NCI-H1092 treated with DMSO at 0.1 percent for 48 hours (cell line): ENCODE measurements at regions not wholly inside any gene's neighbourhood (a gene's known extent, or its start where the extent isn't known, plus 50 kb on each side); places are given as distances from the start of the nearest gene placed in this dataset.

Experiments used
- DNase-seq: peaks from one replicate; lab custom pipeline; 2025; lab: John Stamatoyannopoulos, UW

DNA sequence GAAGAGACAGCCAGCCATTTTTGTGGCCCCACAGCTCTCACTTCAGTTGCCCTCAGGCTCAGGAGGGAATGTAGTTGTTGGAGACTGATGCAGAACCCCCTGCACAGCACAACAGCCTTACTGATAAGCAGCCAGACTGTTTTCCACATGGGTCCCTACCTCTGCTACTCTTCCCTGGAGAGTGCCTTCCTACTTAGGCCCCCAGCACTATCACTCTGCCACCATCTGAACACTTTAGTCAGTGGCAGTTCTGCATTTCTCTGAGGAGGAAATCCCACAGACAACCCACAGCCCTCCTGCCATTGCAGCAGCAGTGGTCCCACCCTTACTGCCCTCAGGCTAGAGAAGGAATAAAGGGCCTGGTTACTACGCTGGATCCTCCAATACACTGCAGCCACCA is 61.8 kb upstream of the PTPRD start:
- no peak for DNase-seq

DNA sequence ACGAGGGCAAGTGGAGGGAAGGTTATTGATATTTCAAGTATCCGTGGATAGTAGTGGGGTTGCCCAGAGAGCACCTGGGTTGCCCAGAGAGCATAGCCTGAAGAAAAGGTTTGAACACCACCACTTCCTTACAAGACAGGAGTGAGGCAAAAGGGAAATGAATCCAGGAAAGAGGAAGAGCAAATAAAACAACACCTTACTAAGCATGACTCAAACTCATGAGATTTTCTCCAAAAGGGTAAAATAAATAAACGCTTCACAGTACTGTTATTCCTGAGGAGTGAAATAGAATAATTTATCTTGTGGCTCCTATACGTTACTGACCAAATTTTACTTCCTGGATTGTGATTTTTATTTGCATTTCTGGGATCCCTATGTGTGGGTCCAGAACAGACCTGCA is 65.2 kb upstream of the PTPRD start:
- DNase-seq: no peak

DNA sequence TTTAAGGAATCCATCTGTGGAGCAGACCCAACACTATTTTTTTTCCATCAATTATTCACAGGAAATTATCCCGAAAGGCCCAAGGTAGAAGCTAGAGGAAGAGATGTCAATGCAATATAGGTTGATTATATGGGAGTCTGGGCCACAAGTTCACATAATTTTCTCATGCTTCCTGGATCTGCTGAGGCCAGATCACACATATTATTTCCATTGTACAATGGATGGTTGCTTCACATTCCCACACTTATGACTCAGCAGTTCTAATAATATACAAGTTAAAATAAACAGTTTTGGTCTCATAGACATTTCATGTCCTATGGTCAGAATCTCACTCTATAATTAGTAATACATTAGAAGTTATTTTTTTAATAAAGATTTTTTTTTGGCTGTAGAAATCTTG is 66.0 kb upstream of the PTPRD start:
- no peak for DNase-seq

DNA sequence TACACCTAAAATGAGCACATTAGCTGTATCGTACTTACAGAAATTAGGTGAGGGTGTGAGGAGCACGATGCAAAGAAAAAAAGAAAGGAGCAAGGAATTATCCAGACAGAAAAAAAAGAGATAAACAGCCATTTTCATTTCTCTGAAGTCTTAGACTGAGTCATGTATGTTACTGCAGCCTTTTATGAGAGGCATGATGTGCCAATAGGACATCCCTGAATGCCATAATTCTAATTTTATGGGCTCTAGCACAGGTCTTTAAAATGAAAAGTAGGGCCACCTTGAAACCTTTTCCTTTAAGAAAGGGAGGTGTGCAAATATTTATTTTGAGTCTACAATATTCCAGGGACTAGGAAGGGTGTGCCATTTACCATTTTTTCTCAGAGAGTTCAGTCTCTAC is 74.1 kb upstream of the PTPRD start:
- no peak for DNase-seq

DNA sequence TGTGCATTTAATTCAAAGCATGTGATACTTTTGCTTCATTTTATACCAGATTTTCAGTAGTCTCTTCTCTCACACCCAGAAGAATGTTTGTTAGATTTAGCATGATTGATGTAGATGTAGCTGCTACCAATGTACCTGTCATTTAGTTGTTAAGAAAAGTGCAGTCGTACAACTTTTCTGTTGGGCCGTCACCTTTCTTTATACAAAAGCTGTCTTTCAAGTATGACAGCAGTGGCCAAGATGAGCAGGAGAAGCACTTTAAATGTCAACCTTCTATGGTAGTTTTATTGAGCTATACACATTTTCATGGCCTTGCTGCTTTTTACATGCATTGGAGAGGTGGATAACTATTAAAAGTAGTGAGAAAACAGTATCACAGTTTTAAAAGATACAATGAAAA is 77.7 kb upstream of the PTPRD start:
- no peak for DNase-seq

DNA sequence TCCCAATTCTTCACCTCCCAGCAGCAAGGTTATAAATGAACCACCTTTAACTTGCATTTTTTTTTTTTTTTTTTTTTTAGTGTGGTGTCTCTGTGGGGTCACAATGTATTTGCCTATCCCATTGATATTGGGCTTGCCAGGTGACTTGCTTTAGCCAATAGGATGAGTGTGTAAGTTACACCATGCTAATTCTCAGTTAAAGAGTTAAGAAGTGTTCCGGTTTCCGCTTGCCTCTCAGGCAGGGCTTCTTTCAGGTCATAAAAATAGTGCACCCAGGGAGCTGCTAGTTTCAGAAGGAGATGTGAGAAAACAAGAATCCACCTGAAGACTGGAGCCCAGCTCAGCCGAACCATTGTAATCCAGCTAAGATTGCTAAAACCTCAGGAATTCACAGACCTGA is 84.2 kb upstream of the PTPRD start:
- DNase-seq: no peak

DNA sequence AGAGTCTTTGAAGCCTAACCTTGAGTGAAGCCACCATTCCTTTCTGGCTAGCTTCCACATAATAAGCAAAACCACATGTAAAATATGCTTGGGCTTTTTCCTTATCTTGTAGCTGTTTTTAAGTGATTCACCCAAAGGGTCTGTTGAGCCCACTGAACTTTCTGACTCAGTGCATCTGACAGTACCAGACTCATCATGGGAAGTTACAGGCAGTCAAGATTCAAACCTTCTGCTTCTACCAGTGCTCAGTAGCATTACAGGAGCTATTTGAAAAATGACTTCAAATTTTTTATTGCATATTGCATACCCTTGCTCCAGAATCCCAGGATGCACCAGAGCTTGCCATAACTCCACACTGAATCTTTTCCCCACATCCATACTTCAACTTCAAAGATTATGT is 87.5 kb upstream of the PTPRD start:
- no peak for DNase-seq

DNA sequence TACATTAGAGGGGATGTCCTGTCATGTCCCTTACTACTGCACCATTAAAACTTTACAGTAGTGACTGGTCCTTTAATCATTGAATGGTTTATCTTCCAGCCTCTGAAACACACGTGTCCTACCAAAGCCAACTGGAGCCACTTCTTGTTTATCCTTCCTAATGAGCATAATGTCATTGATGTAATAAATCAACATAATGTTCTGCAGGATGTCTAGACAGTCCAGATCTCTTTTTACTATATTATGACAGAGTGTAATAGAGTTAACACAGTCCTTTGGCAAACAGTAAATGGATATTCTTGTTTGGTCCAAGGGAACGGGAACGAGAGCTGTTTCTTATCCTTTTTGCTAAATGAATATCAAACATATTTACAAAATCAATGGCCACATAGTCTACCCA is 88.1 kb upstream of the PTPRD start:
- no peak for DNase-seq

DNA sequence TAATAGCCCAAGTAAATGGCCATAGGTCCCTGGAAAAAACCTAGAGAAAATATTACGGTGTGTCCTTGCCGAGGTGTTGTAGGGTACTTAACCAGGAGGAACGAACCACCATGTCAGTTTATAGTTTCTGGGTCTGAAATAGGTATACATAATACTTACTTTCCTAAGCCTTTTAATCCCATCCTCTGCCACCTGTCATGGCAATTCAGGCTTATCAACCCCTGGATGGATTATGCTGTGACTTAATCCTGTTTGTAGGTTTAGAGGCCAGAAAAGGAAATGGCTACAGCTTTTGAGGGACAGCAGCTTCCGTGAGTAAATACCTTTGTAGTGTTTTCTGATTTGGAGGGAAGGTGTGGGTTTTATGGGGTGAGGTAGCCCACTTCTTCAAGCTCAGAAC is 89.1 kb upstream of the PTPRD start:
- DNase-seq: no peak

DNA sequence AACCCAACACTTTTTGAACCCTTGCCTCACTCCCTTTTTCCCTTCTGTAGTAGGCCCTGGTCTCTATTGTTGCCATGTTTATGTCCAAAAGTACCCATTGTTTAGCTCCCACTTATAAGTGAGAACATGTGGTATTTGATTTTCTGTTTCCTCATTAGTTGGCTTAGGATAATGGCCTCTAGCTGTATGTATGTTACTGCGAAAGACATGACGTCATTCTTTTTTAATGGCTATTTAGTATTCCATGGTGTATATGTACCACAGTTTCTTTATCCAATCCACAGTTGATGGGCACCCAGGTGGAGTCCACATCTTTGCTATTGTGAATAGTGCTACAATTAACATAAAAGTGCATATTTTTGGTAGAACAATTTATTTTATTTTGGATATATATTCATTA is 90.3 kb upstream of the PTPRD start:
- DNase-seq: no peak

DNA sequence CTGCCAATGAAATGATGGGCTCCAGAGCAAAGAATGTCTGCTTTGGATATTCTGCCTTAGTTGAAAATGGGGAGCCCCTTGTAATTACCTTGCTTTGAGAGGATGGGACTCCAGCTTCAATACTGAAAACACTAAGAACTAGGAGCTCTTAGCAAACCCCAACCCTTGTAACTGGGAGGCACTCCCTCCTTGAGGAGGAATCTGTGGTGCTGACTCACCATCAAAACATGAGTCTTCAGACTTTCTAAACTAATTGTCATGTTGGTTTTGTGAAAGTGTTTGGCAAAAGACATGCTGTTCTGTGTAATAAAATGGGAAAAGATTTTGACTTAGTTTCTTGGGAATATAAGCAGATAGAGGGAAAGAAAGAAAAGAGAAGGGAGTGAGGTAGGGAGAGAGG is 91.9 kb upstream of the PTPRD start:
- no peak for DNase-seq

DNA sequence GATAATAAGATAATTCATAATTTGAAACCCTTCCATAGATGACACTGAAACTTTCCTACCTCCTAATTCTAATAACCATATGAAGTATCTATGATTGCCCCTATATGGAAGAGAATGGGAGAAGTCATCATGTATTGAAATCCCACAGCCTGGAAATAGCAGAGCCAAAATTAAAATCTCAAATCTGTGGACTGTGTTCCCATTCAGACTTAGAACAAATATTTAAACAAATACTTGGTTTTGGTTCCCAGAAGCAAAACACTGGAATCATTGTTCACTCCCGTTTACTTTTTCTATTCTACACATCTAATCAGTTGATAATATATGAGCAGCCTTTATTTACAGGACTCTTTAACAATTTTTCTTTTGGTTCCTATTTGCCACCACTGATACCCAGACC is 92.6 kb upstream of the PTPRD start:
- no peak for DNase-seq

DNA sequence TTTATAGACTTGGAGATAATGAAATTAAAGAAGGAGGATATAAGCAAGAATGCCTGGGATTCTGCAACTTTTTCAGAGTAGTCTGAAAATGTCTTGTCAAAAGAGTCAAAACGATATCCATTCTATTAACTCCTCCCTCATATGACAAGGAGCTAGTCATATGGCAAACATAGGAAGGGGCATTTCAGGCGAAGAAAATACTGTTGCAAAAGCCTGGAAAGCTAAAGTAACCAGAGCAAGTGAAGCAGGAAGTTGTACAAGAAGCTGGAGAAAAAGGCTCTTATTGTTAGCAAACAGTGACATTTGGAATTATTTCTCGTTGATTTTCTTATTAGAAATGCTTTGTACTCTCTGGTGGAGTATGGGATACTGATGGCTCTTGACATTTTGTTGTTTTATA is 94.0 kb upstream of the PTPRD start:
- no peak for DNase-seq

DNA sequence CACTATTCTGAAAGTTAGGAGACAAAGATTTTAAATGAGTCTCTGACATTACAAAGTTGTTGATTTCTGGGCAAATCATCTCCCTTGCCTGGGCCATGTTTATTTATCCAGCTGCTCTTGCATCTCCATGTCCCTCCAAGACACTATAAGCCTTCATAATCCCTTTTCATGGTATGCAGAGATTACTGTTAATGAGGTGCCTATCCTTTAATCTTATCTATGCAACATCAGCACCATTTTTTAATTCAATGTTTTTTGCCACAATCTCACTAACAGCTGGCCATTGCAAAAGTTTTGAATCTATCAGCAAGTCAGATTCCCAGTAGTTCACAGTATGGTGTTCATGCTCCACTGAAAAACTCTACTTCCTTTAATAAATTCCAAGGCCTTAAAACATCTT is 108.5 kb upstream of the PTPRD start:
- no peak for DNase-seq

DNA sequence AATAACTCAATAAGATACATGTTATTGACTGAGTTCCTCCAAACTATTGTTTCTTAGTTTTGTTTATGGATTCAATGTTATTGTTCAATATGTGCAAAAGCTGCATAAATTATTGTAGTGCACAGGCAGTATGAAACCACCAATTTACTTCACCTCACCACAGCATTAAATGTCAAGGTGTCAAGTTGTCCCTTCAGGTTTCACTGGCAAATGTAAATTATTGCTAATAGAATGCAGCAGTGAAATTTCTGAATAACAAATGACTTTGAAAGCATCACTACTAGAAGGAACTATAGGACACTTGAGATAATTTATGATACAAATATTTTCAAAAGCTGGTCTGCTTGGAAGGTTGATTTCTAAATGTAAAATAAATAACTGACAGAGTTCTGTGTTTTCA is 116.4 kb upstream of the PTPRD start:
- no peak for DNase-seq

DNA sequence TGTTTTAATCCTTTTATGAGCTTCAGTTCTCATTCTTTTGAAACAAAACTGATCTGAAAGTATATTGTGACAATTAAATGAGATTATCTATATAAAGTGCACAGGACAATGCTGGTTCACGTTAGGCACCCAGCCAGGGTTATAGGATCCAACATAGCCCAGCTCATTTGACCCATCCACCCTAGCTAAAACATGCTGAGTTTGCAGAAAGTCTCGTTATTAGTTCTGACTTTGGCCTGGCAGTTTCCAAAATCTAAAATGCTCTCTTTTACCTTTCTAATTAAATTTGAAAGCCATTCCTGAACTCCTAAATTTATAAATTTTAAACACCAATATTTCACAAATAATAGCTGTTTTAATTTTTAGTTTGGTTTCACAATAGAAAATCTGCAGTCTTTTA is 131.9 kb upstream of the PTPRD start:
- DNase-seq: no peak

DNA sequence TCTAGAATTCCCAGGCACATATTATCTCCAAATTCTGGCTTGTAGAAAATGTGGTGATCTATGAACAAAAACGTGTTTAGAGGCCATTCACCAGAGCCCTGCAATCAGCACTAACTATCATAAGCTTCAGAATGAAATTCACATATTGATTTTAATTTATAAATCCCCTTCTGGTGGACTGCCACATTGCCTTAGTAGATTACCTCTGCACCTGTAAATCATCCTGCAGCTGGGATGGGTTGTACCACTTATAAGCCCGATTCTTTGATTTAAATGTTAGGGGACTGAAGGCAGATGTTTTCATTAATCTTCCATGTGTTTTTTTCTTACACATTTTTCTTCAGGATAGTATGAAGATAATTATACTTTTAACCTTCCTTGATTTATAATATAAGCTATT is 140.7 kb upstream of the PTPRD start:
- no peak for DNase-seq

DNA sequence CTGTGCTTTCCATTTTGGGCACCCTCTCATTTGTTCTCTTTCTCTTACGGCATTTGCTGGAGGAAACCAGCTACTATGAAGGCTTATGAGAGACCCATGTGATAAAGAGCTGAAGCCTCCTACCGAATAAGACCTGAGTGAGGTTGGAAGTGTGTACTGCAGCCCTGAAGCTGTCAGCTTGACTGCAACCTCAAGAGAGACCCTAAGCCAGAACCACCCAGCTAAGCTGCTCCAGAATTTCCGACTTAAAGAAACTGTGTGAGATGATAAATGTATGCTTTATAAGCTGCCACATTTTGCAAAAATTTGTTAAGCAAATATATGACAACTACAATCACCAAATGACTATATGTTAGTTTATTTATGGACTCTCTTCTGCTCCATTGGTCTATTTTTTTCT is 151.7 kb upstream of the PTPRD start:
- no peak for DNase-seq

DNA sequence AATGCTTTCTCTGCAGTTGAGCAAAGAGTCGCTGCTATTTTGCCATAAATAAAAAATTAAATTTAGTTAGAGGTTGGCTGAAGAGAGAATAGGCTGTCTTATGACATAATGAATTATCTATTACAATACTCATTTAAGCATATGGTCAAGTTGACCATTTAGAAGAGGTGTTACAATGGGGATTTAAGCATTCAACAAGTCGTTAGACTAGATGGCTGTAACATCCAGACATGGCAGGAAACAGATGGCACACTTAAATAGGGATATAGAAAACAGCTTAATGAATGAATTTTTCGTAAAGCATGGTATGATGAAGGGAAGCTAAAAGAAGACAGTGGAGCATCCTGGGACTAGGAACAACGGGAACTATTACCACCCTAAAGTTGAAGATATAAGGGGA is 160.3 kb upstream of the PTPRD start:
- DNase-seq: no peak

DNA sequence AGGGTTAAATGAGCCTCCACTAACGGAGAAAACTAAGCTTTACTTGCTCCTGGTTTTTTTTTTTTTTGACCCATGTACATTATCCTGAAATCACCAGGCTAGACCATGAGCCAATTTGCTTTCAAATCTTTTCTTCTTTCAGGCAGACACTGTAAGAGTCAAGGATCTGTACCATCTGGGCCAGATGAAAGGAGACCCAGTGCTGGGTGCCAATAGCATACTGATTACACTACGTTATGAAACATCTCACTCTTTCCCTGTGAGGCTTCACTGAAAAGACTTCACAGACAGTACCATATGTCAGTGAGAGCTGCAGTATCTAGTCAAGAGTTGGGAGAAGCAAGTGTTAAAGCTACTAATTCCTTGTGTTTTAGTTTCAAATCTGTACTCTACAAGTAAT is 161.2 kb upstream of the PTPRD start:
- no peak for DNase-seq

DNA sequence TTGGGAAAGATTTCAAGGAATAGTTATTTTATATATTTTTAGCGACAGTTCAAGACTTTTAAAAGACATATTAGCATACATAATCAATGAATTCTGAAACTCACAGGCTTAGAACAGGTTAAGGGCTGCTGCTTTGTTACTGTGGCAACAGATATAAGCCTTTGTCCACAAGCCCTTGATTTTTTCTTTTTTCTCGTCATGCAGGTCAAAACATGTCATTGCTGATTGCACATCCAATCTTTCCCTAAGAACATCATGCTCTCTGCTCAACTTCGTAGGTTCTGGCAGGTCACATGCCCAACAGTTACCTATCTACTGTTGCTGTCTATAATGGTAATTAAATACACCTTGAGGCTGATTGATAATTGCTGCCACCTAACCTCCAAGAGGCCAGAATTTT is 172.5 kb upstream of the PTPRD start:
- DNase-seq: no peak

DNA sequence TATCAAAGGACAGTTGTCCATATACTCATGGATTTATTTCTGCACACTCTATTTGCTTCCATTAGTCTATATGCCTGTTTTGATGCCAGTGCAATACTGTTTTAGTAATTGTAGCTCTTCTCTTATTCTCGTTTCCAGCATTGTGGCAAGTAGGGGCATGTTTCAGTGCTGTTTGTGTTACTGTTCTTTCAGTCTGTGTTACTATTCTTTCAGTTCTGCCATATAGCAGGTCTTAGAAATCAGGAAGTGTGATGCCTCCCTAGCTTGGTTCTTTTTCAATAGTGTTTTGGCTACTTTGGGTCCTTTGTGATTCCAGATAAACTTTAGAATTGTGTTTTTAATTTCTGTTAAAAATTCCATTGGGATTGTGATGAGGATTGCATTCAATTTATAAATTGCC is 180.5 kb upstream of the PTPRD start:
- no peak for DNase-seq

DNA sequence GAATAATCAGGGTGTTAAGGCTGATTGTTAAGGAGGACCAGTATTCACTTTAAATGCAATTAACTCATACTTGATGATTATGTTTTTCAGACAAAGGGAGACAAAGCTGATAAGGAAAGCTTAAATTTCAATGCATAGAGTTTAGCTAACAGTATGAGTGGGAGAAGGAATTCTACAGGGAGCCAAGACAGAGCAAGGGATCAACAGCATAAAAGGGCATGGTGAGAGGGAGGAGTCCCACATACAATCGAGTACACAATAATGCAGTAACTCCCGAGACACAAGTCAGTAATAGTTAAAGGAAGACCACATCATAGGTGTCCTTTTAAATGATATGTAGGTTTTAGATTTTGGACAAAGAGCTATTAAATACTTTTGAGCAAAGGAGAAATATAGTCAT is 191.7 kb upstream of the PTPRD start:
- no peak for DNase-seq

DNA sequence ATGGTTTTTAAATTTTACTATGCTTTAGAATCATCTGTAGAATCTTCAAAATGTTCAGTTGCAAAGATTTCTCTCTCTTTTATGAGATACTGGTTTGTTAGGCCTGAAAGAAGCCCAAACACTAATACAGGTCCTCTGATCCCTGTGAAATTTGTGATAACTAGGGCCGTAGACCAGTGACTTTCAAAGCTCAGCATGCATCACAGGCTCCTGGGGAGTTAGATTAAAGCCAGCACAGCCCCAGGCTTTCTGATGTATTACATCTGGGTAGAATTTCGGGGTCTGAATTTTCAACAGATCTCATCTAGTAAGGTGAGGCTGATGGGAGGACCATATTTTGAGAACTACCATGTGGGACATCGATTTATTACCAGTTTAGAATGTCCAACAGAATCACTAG is 194.1 kb upstream of the PTPRD start:
- no peak for DNase-seq

DNA sequence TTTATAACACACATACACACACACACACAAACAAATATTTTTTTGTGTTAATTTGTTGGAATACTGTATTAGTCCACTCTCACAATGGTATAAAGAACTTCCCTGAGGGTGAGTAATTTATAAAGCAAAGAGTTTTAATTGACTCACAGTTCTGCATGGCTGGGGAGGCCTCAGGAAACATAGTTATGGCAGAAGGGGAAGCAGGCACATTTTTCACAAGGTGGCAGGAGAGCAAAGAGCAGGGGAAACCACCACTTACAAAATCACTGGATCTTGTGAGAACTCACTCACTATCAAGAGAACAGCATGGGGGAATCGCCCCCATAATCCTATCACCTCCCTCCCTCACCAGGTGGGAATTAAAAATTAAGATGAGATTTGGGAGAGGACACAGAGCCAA is 205.4 kb upstream of the PTPRD start:
- no peak for DNase-seq
